Sigmoid colon (tissue), 6 donors: ENCODE measurements at regions not wholly inside any gene's neighbourhood (a gene's known extent, or its start where the extent isn't known, plus 50 kb on each side); places are given as distances from the start of the nearest gene placed in this dataset.
A peak's percentile ranks its signal among the peaks of the same experiment; 100 is the strongest.

ENCODE experiments used
- DNase-seq: peaks from one replicate; pipeline ENCODE4 v3.0.0-alpha.2; 2019
- H3K27ac ChIP-seq, 4 donors: fragments of 200-600 bp; sonication (generic); one replicate each; pipeline ENCODE4 v1.5.1; 2016 to 2019; ENCODE audit warnings: mild to moderate bottlenecking in 1 of 4
- H3K27me3 ChIP-seq, 3 donors: fragments of 200-600 bp; sonication (generic); one replicate each; pipeline ENCODE4 v1.5.1; 2019; ENCODE audit warnings: mild to moderate bottlenecking in 1 of 3
- H3K36me3 ChIP-seq, 4 donors: fragments of 200-600 bp; sonication (generic); one replicate each; pipeline ENCODE4 v1.5.1; 2016 to 2019
- H3K4me1 ChIP-seq, 4 donors: fragments of 200-600 bp; sonication (generic); one replicate each; pipeline ENCODE4 v1.5.1; 2017 to 2019
- H3K4me3 ChIP-seq, 4 donors: fragments of 200-600 bp; sonication (generic); one replicate each; pipeline ENCODE4 v1.5.1; 2017 to 2019; ENCODE audit warnings: mild to moderate bottlenecking in 2 of 4, moderate library complexity in 1 of 4
- H3K9me3 ChIP-seq, 4 donors: fragments of 200-600 bp in 3 of 4; sonication (generic) in 3 of 4; one replicate each; pipeline versions ENCODE4 v1.5.1 to v1.6.1; 2013 to 2019
- EP300 ChIP-seq, 4 donors: sonication (generic); formaldehyde crosslinking; IDR thresholded peaks; one replicate each; pipeline ENCODE4 v1.6.1; 2017; ENCODE audit warnings: antibody characterized with exemption in 4 of 4
- POLR2A ChIP-seq, 2 donors: fragments of 450-650 bp; IDR thresholded peaks; one replicate each; pipeline ENCODE4 v1.6.1; 2016; ENCODE audit warnings: antibody characterized with exemption in 2 of 2, mild to moderate bottlenecking in 2 of 2, moderate library complexity in 2 of 2
- POLR2AphosphoS5 ChIP-seq, 4 donors: sonication (generic); formaldehyde crosslinking; IDR thresholded peaks; one replicate each; pipeline ENCODE4 v1.6.1; 2017; ENCODE audit warnings: antibody characterized with exemption in 4 of 4
- WGBS, 2 donors: extraction: QIAGEN DNeasy Blood & Tissue Kit; methylation state at CpG; one replicate each; pipeline ENCODE4 v1.1.7; 2013; 5-methylcytosine and 5-hydroxymethylcytosine counted together
- intact Hi-C: fragments of 100-400 bp; cut with DNase I; formaldehyde crosslinking; loops from one replicate; pipeline ENCODE4 v1.15.1; 2023
- TF ChIP-seq, protein P1 (sequence below), 4 experiments: fragments of 450-650 bp in 3 of 4; fragments of 200-600 bp in 1 of 4; IDR thresholded peaks; one replicate each; pipeline ENCODE4 v1.5.1; 2016 to 2019; ENCODE audit warnings: antibody characterized with exemption in 4 of 4, mild to moderate bottlenecking in 3 of 4, moderate library complexity in 2 of 4
- donor health status: healthy with polysubstance abuse.
- donor health status: healthy.

DNA sequence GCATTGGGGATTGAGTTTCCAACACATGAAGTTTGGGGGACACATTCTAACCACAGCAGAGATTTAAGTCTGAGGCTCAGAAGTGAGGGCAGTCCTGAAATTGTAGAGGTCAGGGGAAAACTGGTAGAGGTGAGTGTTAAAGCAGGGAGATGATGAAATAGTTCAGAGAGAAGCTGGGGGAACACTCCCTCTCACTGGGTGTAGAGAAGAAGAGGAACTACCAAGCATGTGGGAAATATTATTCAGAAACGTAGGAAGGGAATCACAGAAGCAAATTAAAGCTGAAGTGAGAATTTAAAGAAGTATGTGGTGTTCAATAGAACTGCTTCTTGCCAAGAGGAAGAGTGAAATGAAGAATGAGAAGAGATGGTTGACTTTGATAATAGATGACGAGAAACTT lies 121.5 kb upstream of the FAM3C start:
- H3K9me3 ChIP-seq: no peaks in the 10 kb centered on the region
- no peaks in the 10 kb centered on the region for H3K27me3 ChIP-seq
- TF ChIP-seq POLR2AphosphoS5 (IDR thresholded peaks at IDR 0.05): no peak
- TF ChIP-seq POLR2A (IDR thresholded peaks at IDR 0.05): no peak
- TF ChIP-seq EP300 (IDR thresholded peaks at IDR 0.05): no peak
- TF ChIP-seq, protein P1, sequence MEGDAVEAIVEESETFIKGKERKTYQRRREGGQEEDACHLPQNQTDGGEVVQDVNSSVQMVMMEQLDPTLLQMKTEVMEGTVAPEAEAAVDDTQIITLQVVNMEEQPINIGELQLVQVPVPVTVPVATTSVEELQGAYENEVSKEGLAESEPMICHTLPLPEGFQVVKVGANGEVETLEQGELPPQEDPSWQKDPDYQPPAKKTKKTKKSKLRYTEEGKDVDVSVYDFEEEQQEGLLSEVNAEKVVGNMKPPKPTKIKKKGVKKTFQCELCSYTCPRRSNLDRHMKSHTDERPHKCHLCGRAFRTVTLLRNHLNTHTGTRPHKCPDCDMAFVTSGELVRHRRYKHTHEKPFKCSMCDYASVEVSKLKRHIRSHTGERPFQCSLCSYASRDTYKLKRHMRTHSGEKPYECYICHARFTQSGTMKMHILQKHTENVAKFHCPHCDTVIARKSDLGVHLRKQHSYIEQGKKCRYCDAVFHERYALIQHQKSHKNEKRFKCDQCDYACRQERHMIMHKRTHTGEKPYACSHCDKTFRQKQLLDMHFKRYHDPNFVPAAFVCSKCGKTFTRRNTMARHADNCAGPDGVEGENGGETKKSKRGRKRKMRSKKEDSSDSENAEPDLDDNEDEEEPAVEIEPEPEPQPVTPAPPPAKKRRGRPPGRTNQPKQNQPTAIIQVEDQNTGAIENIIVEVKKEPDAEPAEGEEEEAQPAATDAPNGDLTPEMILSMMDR (IDR thresholded peaks at IDR 0.05): no peak
- intact Hi-C loops: no loop called here
- H3K27ac ChIP-seq: peak overlapping the region in 1 of 4 donors; percentile 22
- DNase-seq: no peak
- H3K36me3 ChIP-seq: no peaks in the 10 kb centered on the region
- WGBS, 2 donors: 66 to 86% methylated on average over 2 of the region's 2 CpGs
- H3K4me1 ChIP-seq: peaks cover 0 to 47% (median 29%) of the 10 kb centered on the region in 4 donors
- H3K4me3 ChIP-seq: no peak overlapping the region

DNA sequence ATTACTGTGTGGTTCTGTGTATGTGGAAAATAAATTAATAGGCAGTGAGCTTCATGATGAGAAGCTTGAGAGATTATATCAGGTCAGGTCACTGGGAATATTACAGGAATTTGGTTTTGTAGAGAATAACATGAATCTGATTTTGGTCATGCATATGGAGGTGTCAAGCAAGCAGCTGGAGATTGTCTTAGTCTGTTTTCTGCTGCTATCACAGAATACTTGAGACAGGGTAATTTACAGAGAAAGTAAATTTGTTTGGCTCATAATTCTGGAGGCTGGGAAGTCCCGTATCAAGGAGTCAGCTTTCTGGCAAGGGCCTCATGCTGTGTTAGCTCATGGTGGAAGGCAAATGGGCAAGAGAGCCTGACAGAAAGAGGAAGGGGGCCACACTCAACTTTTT lies 120.7 kb upstream of the FAM3C start:
- WGBS, 2 donors: 71 to 79% methylated on average over 1 of the region's 1 CpG
- DNase-seq: no peak
- intact Hi-C loops: no loop called here

DNA sequence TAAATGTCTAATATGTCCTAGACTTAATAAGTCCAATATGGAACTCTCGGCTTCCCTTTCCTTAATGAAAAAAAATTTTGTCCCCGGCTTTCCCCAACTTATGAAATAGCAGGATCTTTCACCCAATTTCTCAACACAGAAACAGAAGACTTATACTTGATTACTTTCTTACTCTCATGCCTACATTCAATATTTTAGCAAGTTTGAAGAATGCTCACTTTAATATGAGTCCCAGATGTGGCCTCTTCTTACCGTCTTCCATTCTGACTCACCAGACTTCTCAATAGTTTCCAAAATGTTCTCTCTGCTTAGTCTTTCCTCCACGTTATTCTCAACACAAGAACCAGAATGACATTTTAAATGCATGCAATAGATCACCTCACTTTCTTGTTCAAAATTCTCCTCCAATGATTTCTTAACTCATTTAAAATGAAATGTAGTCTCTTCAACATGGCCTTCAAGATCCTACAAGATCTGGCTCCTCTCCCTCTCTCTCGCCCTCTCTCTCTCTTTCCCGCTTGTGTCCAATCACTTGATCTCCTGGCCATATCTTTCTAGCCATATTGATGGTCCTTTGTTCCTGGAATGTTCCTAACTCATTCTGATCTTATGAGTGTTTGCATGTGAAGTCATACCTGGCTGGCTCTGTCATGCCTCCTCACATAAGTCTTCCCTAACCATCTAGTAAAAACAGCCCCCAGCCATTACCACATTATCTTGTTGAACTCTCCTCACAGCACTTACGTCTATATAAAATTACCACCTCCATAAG lies 119.7 kb upstream of the FAM3C start:
- Histone ChIP-seq H3K36me3 (no peaks in the 10 kb centered on the region), H3K4me3 (no peak overlapping the region), H3K27ac (peak overlapping the region in 2 of 4 donors; percentile 22 to 46), H3K4me1 (peaks cover 0 to 32% (median 19%) of the 10 kb centered on the region in 4 donors), H3K9me3 (peaks cover 3 to 5% (median 4%) of the 10 kb centered on the region in 4 donors), H3K27me3 (no peaks in the 10 kb centered on the region)
- TF ChIP-seq EP300 (IDR thresholded peaks at IDR 0.05): no peak
- TF ChIP-seq POLR2AphosphoS5 (IDR thresholded peaks at IDR 0.05): no peak
- TF ChIP-seq, protein P1 (IDR thresholded peaks at IDR 0.05): no peak
- TF ChIP-seq POLR2A (IDR thresholded peaks at IDR 0.05): no peak
- DNase-seq: no peak
- intact Hi-C loops: no loop called here
- WGBS, 2 donors: 88 to 92% methylated on average over 7 of the region's 7 CpGs

More for the DNA sequence above, 120.7 kb upstream of the FAM3C start:
- no peaks in the 10 kb centered on the region for H3K36me3 ChIP-seq
- no peak overlapping the region for H3K4me3 ChIP-seq
- H3K27me3 ChIP-seq: no peaks in the 10 kb centered on the region
- H3K4me1 ChIP-seq: peaks cover 0 to 42% (median 25%) of the 10 kb centered on the region in 4 donors
- H3K27ac ChIP-seq: peak overlapping the region in 2 of 4 donors; percentile 22 to 46
- no peaks in the 10 kb centered on the region for H3K9me3 ChIP-seq
- TF ChIP-seq, protein P1 (IDR thresholded peaks at IDR 0.05): no peak
- TF ChIP-seq POLR2AphosphoS5 (IDR thresholded peaks at IDR 0.05): peak in 3 of 4 donors; percentile 29 to 62 (median 43)

DNA sequence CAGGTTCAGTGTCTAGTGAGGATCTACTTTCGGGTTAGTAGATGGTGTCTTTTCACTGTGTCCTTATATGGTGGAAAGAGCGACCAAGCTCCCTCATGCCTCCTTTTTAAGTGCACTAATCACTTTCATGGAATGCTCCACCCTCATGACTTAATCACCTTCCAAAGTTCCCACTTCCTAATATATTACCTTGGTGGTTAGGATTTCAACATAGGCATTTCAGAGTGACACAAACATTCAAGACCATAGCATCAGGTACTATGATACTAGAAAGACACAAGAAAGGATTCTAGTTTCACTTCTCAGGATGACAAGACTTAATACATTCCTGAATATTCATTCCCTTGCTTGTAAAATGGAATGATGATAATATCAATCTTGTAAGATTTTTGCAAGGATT lies 119.1 kb upstream of the FAM3C start:
- 93 to 94% methylated on average over 2 of the region's 2 CpGs for WGBS, 2 donors
- intact Hi-C loops: no loop called here
- no peak for DNase-seq
- Histone ChIP-seq H3K36me3 (no peaks in the 10 kb centered on the region), H3K27me3 (no peaks in the 10 kb centered on the region), H3K27ac (peak overlapping the region in 1 of 4 donors; percentile 22), H3K9me3 (peaks cover 5 to 10% (median 9%) of the 10 kb centered on the region in 4 donors), H3K4me3 (no peak overlapping the region), H3K4me1 (peaks cover 0 to 26% (median 18%) of the 10 kb centered on the region in 4 donors)
- no peak for TF ChIP-seq POLR2AphosphoS5 (IDR thresholded peaks at IDR 0.05)
- TF ChIP-seq POLR2A (IDR thresholded peaks at IDR 0.05): no peak
- no peak for TF ChIP-seq EP300 (IDR thresholded peaks at IDR 0.05)
- TF ChIP-seq, protein P1 (IDR thresholded peaks at IDR 0.05): no peak
